Stomach (tissue), 8 donors: ENCODE measurements at regions not wholly inside any gene's neighbourhood (a gene's known extent, or its start where the extent isn't known, plus 50 kb on each side); places are given as distances from the start of the nearest gene placed in this dataset.

Experiments used
- DNase-seq, 2 donors: peaks; one replicate each; pipeline versions ENCODE4 v3.0.0 to v3.0.0-alpha.2; 2013 to 2019
- H3K27ac ChIP-seq, 5 donors: fragments of 200-600 bp in 4 of 5; sonication (generic) in 4 of 5; one replicate each; pipeline ENCODE4 v1.5.1; 2013 to 2019; ENCODE audit warnings: mild to moderate bottlenecking in 1 of 5, moderate library complexity in 1 of 5
- H3K27me3 ChIP-seq, 3 donors: fragments of 200-600 bp; sonication (generic); one replicate each; pipeline ENCODE4 v1.5.1; 2017 to 2019; ENCODE audit warnings: mixed run types in 1 of 3
- H3K36me3 ChIP-seq, 4 donors: fragments of 200-600 bp; sonication (generic); 1 replicate in 3 of 4; 2 replicates in 1 of 4; pipeline ENCODE4 v1.5.1; 2016 to 2019
- H3K4me1 ChIP-seq, 4 donors: fragments of 200-600 bp; sonication (generic); one replicate each; pipeline ENCODE4 v1.5.1; 2016 to 2019
- H3K4me3 ChIP-seq, 4 donors: fragments of 200-600 bp; sonication (generic) in 3 of 4; one replicate each; pipeline ENCODE4 v1.5.1; 2016 to 2019; ENCODE audit warnings: mild to moderate bottlenecking in 1 of 4
- H3K9me3 ChIP-seq, 4 donors: fragments of 200-600 bp; sonication (generic); one replicate each; pipeline ENCODE4 v1.5.1; 2016 to 2019
- EP300 ChIP-seq: sonication (generic); formaldehyde crosslinking; IDR thresholded peaks from one replicate; pipeline ENCODE4 v1.6.1; 2017; ENCODE audit warnings: antibody characterized with exemption
- POLR2A ChIP-seq, 4 donors: fragments of 450-650 bp; IDR thresholded peaks; one replicate each; pipeline ENCODE4 v1.6.1; 2016; ENCODE audit warnings: antibody characterized with exemption in 4 of 4, control low read depth in 2 of 4, mild to moderate bottlenecking in 1 of 4, moderate library complexity in 1 of 4
- POLR2AphosphoS5 ChIP-seq, 3 donors: sonication (generic); formaldehyde crosslinking; IDR thresholded peaks; one replicate each; pipeline ENCODE4 v1.6.1; 2016; ENCODE audit warnings: antibody characterized with exemption in 3 of 3
- WGBS, 5 donors: extraction: QIAGEN DNeasy Blood & Tissue Kit in 3 of 5; methylation state at CpG; one replicate each; pipeline versions ENCODE4 v1.1.5 to v1.1.7; 2013 to 2018; 5-methylcytosine and 5-hydroxymethylcytosine counted together
- intact Hi-C: fragments of 100-400 bp; cut with DNase I; formaldehyde crosslinking; loops from one replicate; pipeline ENCODE4 v1.15.1; 2023; ENCODE audit warnings: low total_unique reads
- TF ChIP-seq, protein P1 (sequence below), 7 experiments: fragments of 450-650 bp in 4 of 7; fragments of 200-600 bp in 3 of 7; sonication (generic) in 3 of 7; IDR thresholded peaks; one replicate each; pipeline ENCODE4 v1.5.1; 2016 to 2019; ENCODE audit warnings: antibody characterized with exemption in 7 of 7, control low read depth in 2 of 7, mild to moderate bottlenecking in 1 of 7
- donor health status: healthy with polysubstance abuse.
- donor health status: Bipolar disorder and iron deficiency.
- donor health status: healthy.

- Histone ChIP-seq H3K4me1 (no peaks in the 10 kb centered on the region), H3K9me3 (no peaks in the 10 kb centered on the region), H3K4me3 (no peak overlapping the region), H3K36me3 (no peaks in the 10 kb centered on the region), H3K27me3 (no peaks in the 10 kb centered on the region), H3K27ac (no peak overlapping the region)
- intact Hi-C loops, result no loop called here
- no peak for TF ChIP-seq POLR2A (IDR thresholded peaks at IDR 0.05)
- TF ChIP-seq EP300, result no peak
- no peak for TF ChIP-seq POLR2AphosphoS5 (IDR thresholded peaks at IDR 0.05)
- TF ChIP-seq, protein P1, sequence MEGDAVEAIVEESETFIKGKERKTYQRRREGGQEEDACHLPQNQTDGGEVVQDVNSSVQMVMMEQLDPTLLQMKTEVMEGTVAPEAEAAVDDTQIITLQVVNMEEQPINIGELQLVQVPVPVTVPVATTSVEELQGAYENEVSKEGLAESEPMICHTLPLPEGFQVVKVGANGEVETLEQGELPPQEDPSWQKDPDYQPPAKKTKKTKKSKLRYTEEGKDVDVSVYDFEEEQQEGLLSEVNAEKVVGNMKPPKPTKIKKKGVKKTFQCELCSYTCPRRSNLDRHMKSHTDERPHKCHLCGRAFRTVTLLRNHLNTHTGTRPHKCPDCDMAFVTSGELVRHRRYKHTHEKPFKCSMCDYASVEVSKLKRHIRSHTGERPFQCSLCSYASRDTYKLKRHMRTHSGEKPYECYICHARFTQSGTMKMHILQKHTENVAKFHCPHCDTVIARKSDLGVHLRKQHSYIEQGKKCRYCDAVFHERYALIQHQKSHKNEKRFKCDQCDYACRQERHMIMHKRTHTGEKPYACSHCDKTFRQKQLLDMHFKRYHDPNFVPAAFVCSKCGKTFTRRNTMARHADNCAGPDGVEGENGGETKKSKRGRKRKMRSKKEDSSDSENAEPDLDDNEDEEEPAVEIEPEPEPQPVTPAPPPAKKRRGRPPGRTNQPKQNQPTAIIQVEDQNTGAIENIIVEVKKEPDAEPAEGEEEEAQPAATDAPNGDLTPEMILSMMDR (IDR thresholded peaks at IDR 0.05), result no peak
- WGBS, 5 donors, result 82 to 89% (median 89%) methylated on average over 5 of the region's 5 CpGs
- no peak for DNase-seq
Measured at GRCh38 chr1:217105437-217105836, 382.2 kb upstream of the ESRRG start.

DNA sequence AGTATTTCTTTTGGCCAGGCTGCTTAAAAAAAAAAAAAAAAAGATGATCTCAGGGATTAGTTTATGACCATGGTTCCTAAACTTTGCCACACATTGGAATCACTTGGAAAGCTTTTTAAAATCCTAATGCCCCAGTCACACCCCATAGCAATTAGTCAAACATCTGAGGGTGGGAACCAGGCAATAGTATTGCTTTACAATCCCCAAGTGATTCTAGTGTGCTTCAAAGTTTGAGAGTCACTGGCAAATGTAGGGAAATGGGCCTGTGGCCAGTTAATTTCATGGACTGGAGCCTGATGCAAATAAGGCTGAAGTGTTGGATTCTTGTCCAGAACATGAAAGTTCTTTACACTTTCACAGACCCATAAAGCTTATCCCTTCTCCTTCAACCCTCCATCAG is 374.6 kb upstream of the ESRRG start:
- Histone ChIP-seq H3K9me3 (no peaks in the 10 kb centered on the region), H3K27ac (no peak overlapping the region), H3K4me3 (no peak overlapping the region), H3K36me3 (no peaks in the 10 kb centered on the region), H3K27me3 (no peaks in the 10 kb centered on the region), H3K4me1 (no peaks in the 10 kb centered on the region)
- DNase-seq, result no peak
- intact Hi-C loops, result no loop called here
- TF ChIP-seq POLR2AphosphoS5 (IDR thresholded peaks at IDR 0.05), result no peak
- no peak for TF ChIP-seq EP300
- no peak for TF ChIP-seq POLR2A (IDR thresholded peaks at IDR 0.05)
- TF ChIP-seq, protein P1 (IDR thresholded peaks at IDR 0.05), result no peak

GRCh38 chr1:217096200-217096599 is 373.0 kb upstream of the ESRRG start:
- Histone ChIP-seq H3K4me3 (no peak overlapping the region), H3K9me3 (no peaks in the 10 kb centered on the region), H3K4me1 (no peaks in the 10 kb centered on the region), H3K36me3 (no peaks in the 10 kb centered on the region), H3K27me3 (no peaks in the 10 kb centered on the region), H3K27ac (no peak overlapping the region)
- WGBS, 5 donors, result 77 to 84% (median 81%) methylated on average over 7 of the region's 7 CpGs
- intact Hi-C loops, result no loop called here
- no peak for TF ChIP-seq POLR2AphosphoS5 (IDR thresholded peaks at IDR 0.05)
- TF ChIP-seq EP300, result no peak
- TF ChIP-seq, protein P1 (IDR thresholded peaks at IDR 0.05), result no peak
- TF ChIP-seq POLR2A (IDR thresholded peaks at IDR 0.05), result no peak
- DNase-seq, result no peak

GRCh38 chr1:217095050-217095622 is 371.9 kb upstream of the ESRRG start:
- H3K36me3 ChIP-seq, result no peaks in the 10 kb centered on the region
- DNase-seq, result no peak
- no peak overlapping the region for H3K27ac ChIP-seq
- WGBS, 5 donors, result 77 to 90% (median 79%) methylated on average over 2 of the region's 2 CpGs
- H3K4me1 ChIP-seq, result peaks cover 0 to 4% (median under 1%) of the 10 kb centered on the region in 4 donors
- no peaks in the 10 kb centered on the region for H3K9me3 ChIP-seq
- H3K4me3 ChIP-seq, result no peak overlapping the region
- peaks cover 0 to 5% (median 2%) of the 10 kb centered on the region in 3 donors for H3K27me3 ChIP-seq
- TF ChIP-seq POLR2A (IDR thresholded peaks at IDR 0.05) (no peak), EP300 (no peak), POLR2AphosphoS5 (IDR thresholded peaks at IDR 0.05) (no peak)
- TF ChIP-seq, protein P1 (IDR thresholded peaks at IDR 0.05), result no peak
- intact Hi-C loops, result no loop called here
